ENCODE measurements at regions not wholly inside any gene's neighbourhood (a gene's known extent, or its start where the extent isn't known, plus 50 kb on each side); places are given as distances from the start of the nearest gene placed in this dataset.

DNA sequence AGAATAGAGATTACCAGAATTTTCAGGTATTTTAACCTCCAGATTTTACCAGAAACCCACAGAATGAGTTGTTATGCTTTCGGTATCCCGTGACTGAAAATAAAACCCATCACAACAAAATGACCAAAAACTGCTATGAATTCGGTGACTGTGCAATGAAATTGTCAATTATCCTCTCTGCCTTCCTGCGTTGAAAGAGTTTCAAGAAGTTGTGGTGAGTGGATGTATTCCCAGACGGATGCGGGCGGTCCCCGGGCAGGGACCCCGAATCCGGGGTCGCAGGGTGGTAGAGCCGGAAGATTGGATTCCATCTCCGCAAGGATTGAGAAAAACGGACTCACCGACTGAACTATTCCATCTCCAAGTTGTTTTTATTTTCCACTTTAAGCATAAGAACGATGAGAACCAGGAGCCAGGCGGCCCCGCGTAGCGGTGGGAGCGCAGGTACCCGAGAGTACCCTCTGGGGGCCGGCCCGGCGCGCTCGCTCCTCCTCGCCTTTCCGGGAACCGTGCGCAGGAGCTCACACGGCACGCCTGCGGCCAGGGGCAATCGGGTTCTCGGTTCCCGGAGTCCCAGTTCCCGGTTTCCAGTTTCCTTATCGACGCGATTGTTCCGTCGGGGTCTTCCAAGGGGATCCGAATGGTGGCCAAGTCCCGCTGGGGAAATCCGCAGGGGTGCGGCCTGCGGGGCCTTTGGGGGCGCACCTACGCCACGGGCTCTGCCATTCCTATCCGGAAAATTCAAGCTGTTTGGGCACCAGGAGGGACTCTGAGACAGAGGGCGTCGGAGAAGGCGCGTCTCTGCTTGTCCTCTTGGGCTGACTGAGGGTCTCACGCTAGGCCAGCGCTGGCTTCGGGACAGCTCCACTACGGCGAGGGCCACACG lies 104.9 kb upstream of the PRDM1 start:
- Histone ChIP-seq H3K27me3 (peaks cover 0 to 10% of the 10 kb centered on the region in 2 donors), H3K36me3 (replicated peaks in 1 of 2; ENCODE audit: insufficient read depth in 1 of 2, low read depth in 2 of 2) (no peaks in the 10 kb centered on the region), H3K9me3 (no peaks in the 10 kb centered on the region), H3K4me3 (no peak overlapping the region), H3K4me1 (peaks cover 8% of the 10 kb centered on the region), H3K27ac (no peak overlapping the region)
- DNase-seq (peak in 1 of 4 donors; percentile 19), ATAC-seq (no peak)
- TF ChIP-seq, protein P1, sequence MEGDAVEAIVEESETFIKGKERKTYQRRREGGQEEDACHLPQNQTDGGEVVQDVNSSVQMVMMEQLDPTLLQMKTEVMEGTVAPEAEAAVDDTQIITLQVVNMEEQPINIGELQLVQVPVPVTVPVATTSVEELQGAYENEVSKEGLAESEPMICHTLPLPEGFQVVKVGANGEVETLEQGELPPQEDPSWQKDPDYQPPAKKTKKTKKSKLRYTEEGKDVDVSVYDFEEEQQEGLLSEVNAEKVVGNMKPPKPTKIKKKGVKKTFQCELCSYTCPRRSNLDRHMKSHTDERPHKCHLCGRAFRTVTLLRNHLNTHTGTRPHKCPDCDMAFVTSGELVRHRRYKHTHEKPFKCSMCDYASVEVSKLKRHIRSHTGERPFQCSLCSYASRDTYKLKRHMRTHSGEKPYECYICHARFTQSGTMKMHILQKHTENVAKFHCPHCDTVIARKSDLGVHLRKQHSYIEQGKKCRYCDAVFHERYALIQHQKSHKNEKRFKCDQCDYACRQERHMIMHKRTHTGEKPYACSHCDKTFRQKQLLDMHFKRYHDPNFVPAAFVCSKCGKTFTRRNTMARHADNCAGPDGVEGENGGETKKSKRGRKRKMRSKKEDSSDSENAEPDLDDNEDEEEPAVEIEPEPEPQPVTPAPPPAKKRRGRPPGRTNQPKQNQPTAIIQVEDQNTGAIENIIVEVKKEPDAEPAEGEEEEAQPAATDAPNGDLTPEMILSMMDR (IDR thresholded peaks at IDR 0.05): no peak
- TF ChIP-seq POLR2A (IDR thresholded peaks at IDR 0.05): no peak
- 10 to 11% methylated on average over 28 to 62 of the region's 62 CpGs for WGBS, 2 donors
- intact Hi-C loops (cut with DNase I): no loop called here

DNA sequence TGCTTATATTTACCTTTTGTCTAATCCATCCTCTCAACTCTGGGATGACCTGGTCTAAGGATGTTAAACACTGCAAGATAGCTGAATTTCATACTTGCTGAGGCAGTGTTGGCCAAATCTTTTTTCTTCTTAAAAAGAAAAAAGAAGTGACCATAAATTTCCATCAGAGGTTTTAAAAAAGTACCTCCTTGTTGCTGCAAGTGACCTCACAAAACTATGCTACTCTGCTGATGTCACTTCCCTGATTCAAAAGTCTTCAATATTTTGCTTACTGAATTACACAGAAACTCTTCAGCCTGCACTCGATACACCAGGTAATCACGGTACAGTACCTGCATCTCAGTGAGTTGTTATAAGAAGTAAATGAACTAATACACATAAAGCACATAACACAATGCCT lies 107.2 kb upstream of the PRDM1 start:
- intact Hi-C loops (cut with DNase I): no loop called here
- DNase-seq: no peak
- Histone ChIP-seq H3K4me3 (no peak overlapping the region), H3K4me1 (peaks cover 8% of the 10 kb centered on the region), H3K9me3 (no peaks in the 10 kb centered on the region), H3K27me3 (peaks cover 0 to 8% of the 10 kb centered on the region in 2 donors), H3K36me3 (replicated peaks in 1 of 2; ENCODE audit: insufficient read depth in 1 of 2, low read depth in 2 of 2) (no peaks in the 10 kb centered on the region), H3K27ac (no peak overlapping the region)
- TF ChIP-seq, protein P1 (IDR thresholded peaks at IDR 0.05): no peak
- no peak for TF ChIP-seq POLR2A (IDR thresholded peaks at IDR 0.05)
- whole genome bisulfite sequencing, 2 donors: 84 to 95% methylated on average over 2 of the region's 2 CpGs
- no peak for ATAC-seq

DNA sequence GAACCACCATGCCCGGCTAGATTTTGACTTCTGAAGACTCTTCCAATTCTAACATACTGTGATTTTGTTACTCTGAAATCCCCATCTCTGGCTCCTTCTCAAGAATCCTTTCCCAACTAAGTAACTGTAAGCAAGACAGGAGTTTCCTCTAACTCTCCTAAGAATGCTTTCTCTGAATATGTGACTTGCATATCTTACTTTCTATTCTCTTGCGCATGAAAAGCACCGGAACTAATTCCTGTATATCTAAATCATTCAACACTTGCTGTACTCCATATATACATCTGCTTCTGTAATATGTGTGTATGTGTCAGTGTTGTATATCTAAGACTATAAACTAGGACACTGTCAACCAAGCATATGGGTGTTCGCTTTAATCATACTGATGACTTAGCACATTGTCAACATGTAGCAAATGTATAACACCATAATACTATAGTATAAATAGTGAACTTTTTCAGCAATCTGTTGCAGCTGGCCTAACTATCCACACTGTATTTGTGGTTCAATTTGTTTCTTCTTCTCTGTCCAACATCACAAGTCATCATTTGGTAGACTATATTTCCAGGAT lies 108.1 kb upstream of the PRDM1 start:
- no peaks in the 10 kb centered on the region for H3K36me3 ChIP-seq (replicated peaks in 1 of 2; ENCODE audit: insufficient read depth in 1 of 2, low read depth in 2 of 2)
- intact Hi-C loops (cut with DNase I): no loop called here
- H3K9me3 ChIP-seq: peaks cover 0 to under 1% (median 0%) of the 10 kb centered on the region in 3 donors
- WGBS, 2 donors: 88 to 91% methylated on average over 4 of the region's 4 CpGs
- no peak for DNase-seq
- H3K27ac ChIP-seq: no peak overlapping the region
- TF ChIP-seq POLR2A (IDR thresholded peaks at IDR 0.05): no peak
- TF ChIP-seq, protein P1 (IDR thresholded peaks at IDR 0.05): no peak
- no peak for ATAC-seq
- H3K27me3 ChIP-seq: peaks cover 0 to 8% of the 10 kb centered on the region in 2 donors
- H3K4me1 ChIP-seq: peaks cover 8% of the 10 kb centered on the region
- H3K4me3 ChIP-seq: no peak overlapping the region

DNA sequence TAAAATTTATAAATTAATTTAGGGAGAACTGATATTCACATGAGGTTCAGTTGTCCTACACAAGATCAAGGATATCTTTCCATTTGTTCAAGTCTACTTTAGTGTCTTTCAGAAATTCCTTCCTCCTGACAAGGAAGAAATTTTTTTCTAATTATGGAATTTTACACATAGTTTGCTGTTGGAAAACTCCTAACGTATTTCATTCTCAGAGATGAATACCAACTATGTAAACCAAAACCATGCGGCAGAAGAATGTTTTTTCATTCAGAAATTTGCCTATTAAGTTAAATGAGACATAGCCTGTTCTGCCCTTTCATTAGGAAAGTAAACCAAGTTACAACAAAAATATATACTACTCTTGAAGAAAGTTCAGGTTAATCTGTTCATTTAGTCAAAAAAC lies 111.2 kb upstream of the PRDM1 start:
- ATAC-seq: no peak
- Histone ChIP-seq H3K27ac (no peak overlapping the region), H3K4me1 (no peaks in the 10 kb centered on the region), H3K9me3 (peaks cover 0 to 9% (median 0%) of the 10 kb centered on the region in 3 donors), H3K4me3 (no peak overlapping the region), H3K27me3 (no peaks in the 10 kb centered on the region), H3K36me3 (replicated peaks in 1 of 2; ENCODE audit: insufficient read depth in 1 of 2, low read depth in 2 of 2) (no peaks in the 10 kb centered on the region)
- no peak for TF ChIP-seq POLR2A (IDR thresholded peaks at IDR 0.05)
- TF ChIP-seq, protein P1 (IDR thresholded peaks at IDR 0.05): no peak
- DNase-seq: no peak
- WGBS, 2 donors: 53 to 72% methylated on average over 2 of the region's 2 CpGs
- intact Hi-C loops (cut with DNase I): no loop called here

Measured in body of pancreas (tissue), 4 donors.